AG10803 (cell line): ENCODE measurements at regions not wholly inside any gene's neighbourhood (a gene's known extent, or its start where the extent isn't known, plus 50 kb on each side); places are given as distances from the start of the nearest gene placed in this dataset.

Experiments
- DNase-seq: peaks from one replicate; pipeline ENCODE4 v3.0.0; 2010; ENCODE audit warnings: low read depth
- H3K4me3 ChIP-seq: 2 replicates; pipeline ENCODE4 v1.5.1; 2011; ENCODE audit warnings: mild to moderate bottlenecking, low read length, control low read depth
- CTCF ChIP-seq: conservative IDR thresholded peaks from 2 replicates; pipeline ENCODE4 v1.5.1; 2011; ENCODE audit warnings: mild to moderate bottlenecking, low read length, control low read depth, inconsistent platforms

GRCh38 chr5:164809821-164810220 is 1304.4 kb downstream of the MAT2B start:
- no peak for TF ChIP-seq CTCF
- H3K4me3 ChIP-seq = no peak overlapping the region
- DNase-seq = no peak

GRCh38 chr5:164818445-164818844 is 1313.0 kb downstream of the MAT2B start:
- no peak overlapping the region for H3K4me3 ChIP-seq
- DNase-seq = no peak
- no peak for TF ChIP-seq CTCF

GRCh38 chr5:164824671-164825070 is 1319.3 kb downstream of the MAT2B start:
- no peak for TF ChIP-seq CTCF
- no peak for DNase-seq
- no peak overlapping the region for H3K4me3 ChIP-seq

GRCh38 chr5:164832516-164832915 is 1327.1 kb downstream of the MAT2B start:
- no peak overlapping the region for H3K4me3 ChIP-seq
- DNase-seq = no peak
- TF ChIP-seq CTCF = no peak

- TF ChIP-seq CTCF = no peak
- no peak for DNase-seq
- no peak overlapping the region for H3K4me3 ChIP-seq
These were observed 1338.9 kb downstream of the MAT2B start for GRCh38 chr5:164844348-164844747.

- no peak for TF ChIP-seq CTCF
- DNase-seq = no peak
These were observed 1355.5 kb downstream of the MAT2B start for GRCh38 chr5:164860896-164861295.

GRCh38 chr5:164861610-164862009 is 1356.2 kb downstream of the MAT2B start:
- TF ChIP-seq CTCF = no peak
- no peak overlapping the region for H3K4me3 ChIP-seq
- no peak for DNase-seq

More at GRCh38 chr5:164860896-164861295, 1355.5 kb downstream of the MAT2B start:
- no peak overlapping the region for H3K4me3 ChIP-seq
